H9 (cell line): ENCODE measurements at regions not wholly inside any gene's neighbourhood (a gene's known extent, or its start where the extent isn't known, plus 50 kb on each side); places are given as distances from the start of the nearest gene placed in this dataset.

Experiments used
- DNase-seq: peaks from one replicate; pipeline ENCODE4 v3.0.0-alpha.2; 2017
- H2AFZ ChIP-seq: one replicate; pipeline ENCODE4 v1.6.1; 2013; ENCODE audit warnings: mild to moderate bottlenecking, low read length, control low read depth, moderate library complexity
- H2AK5ac ChIP-seq: 2 replicates; pipeline ENCODE4 v1.6.1; 2013; ENCODE audit warnings: low read length, control low read depth, mixed read lengths; ENCODE audit not compliant: insufficient read length
- H2BK120ac ChIP-seq: one replicate; pipeline ENCODE4 v1.6.1; 2013; ENCODE audit warnings: low read depth, mild to moderate bottlenecking, low read length, control low read depth, inconsistent platforms; ENCODE audit not compliant: poor library complexity, severe bottlenecking
- H2BK12ac ChIP-seq: 2 replicates; pipeline ENCODE4 v1.6.1; 2013; ENCODE audit warnings: low read length, control low read depth, mixed read lengths, low read depth; ENCODE audit not compliant: insufficient read length
- H2BK15ac ChIP-seq: 2 replicates; pipeline ENCODE4 v1.6.1; 2013; ENCODE audit warnings: low read depth, low read length, control low read depth
- H2BK20ac ChIP-seq: one replicate; pipeline ENCODE4 v1.6.1; 2013; ENCODE audit warnings: low read depth, mild to moderate bottlenecking, low read length, control low read depth, inconsistent platforms; ENCODE audit not compliant: poor library complexity, severe bottlenecking
- H2BK5ac ChIP-seq: 2 replicates; pipeline ENCODE4 v1.6.1; 2013; ENCODE audit warnings: low read length, control low read depth, mixed read lengths; ENCODE audit not compliant: insufficient read length
- H3K14ac ChIP-seq: 2 replicates; pipeline ENCODE4 v1.6.1; 2013; ENCODE audit warnings: low read length, control low read depth; ENCODE audit not compliant: insufficient read depth
- H3K18ac ChIP-seq: 2 replicates; pipeline ENCODE4 v1.6.1; 2013; ENCODE audit warnings: low read depth, mild to moderate bottlenecking, mixed read lengths, low read length, control low read depth; ENCODE audit not compliant: insufficient read length
- H3K23ac ChIP-seq: 2 replicates; pipeline ENCODE4 v1.6.1; 2013; ENCODE audit warnings: low read length, control low read depth, mixed read lengths, low read depth; ENCODE audit not compliant: insufficient read length
- H3K23me2 ChIP-seq: 2 replicates; pipeline ENCODE4 v1.6.1; 2013; ENCODE audit warnings: low read depth, mild to moderate bottlenecking, mixed read lengths, low read length, control low read depth; ENCODE audit not compliant: insufficient read length, poor library complexity, severe bottlenecking
- H3K27ac ChIP-seq: 2 replicates; pipeline ENCODE4 v1.5.1; 2013; ENCODE audit warnings: low read length, control low read depth, mixed read lengths, low read depth; ENCODE audit not compliant: insufficient read length
- H3K27me3 ChIP-seq: 2 replicates; pipeline ENCODE4 v1.6.1; 2013; ENCODE audit warnings: low read length, control low read depth, inconsistent platforms; ENCODE audit not compliant: insufficient read depth
- H3K4ac ChIP-seq: 2 replicates; pipeline ENCODE4 v1.6.1; 2013; ENCODE audit warnings: low read depth, mild to moderate bottlenecking, control low read depth, inconsistent platforms, low read length, moderate library complexity
- H3K4me1 ChIP-seq: 2 replicates; pipeline ENCODE4 v1.6.1; 2013; ENCODE audit warnings: low read length, control low read depth, inconsistent platforms; ENCODE audit not compliant: insufficient read depth
- H3K4me2 ChIP-seq: 2 replicates; pipeline ENCODE4 v1.6.1; 2013; ENCODE audit warnings: low read length, control low read depth, mixed read lengths; ENCODE audit not compliant: insufficient read length, insufficient read depth
- H3K56ac ChIP-seq: 2 replicates; pipeline ENCODE4 v1.6.1; 2013; ENCODE audit warnings: low read depth, mild to moderate bottlenecking, mixed read lengths, low read length, control low read depth; ENCODE audit not compliant: insufficient read length
- H3K79me1 ChIP-seq: 2 replicates; pipeline ENCODE4 v1.6.1; 2013; ENCODE audit warnings: low read depth, mild to moderate bottlenecking, moderate library complexity, low read length, control low read depth, inconsistent platforms; ENCODE audit not compliant: insufficient read depth, poor library complexity, severe bottlenecking
- H3K79me2 ChIP-seq: 2 replicates; pipeline ENCODE4 v1.6.1; 2013; ENCODE audit warnings: low read length, control low read depth, inconsistent platforms; ENCODE audit not compliant: insufficient read depth
- H3K9ac ChIP-seq: 2 replicates; pipeline ENCODE4 v1.6.1; 2013; ENCODE audit warnings: low read length, control low read depth, mixed read lengths; ENCODE audit not compliant: insufficient read length; ENCODE audit errors: extremely low read depth
- H3K9me3 ChIP-seq: one replicate; pipeline ENCODE4 v1.6.1; 2013; ENCODE audit warnings: low read depth, low read length, inconsistent platforms; ENCODE audit not compliant: control insufficient read depth
- H3T11ph ChIP-seq: one replicate; pipeline ENCODE4 v1.6.1; 2013; ENCODE audit warnings: mild to moderate bottlenecking, low read length, control low read depth, inconsistent platforms
- H4K20me1 ChIP-seq: one replicate; pipeline ENCODE4 v1.6.1; 2013; ENCODE audit not compliant: control insufficient read depth, insufficient read length, insufficient read depth
- H4K5ac ChIP-seq: 2 replicates; pipeline ENCODE4 v1.6.1; 2013; ENCODE audit warnings: low read depth, mild to moderate bottlenecking, mixed read lengths, low read length, control low read depth; ENCODE audit not compliant: insufficient read length
- H4K8ac ChIP-seq: replicated peaks from 2 replicates; pipeline ENCODE4 v1.6.1; 2013; ENCODE audit warnings: low read length, control low read depth, mixed read lengths, low read depth; ENCODE audit not compliant: insufficient read length
- H4K91ac ChIP-seq: 2 replicates; pipeline ENCODE4 v1.6.1; 2013; ENCODE audit warnings: low read depth, mild to moderate bottlenecking, moderate library complexity, mixed read lengths, low read length, control low read depth; ENCODE audit not compliant: insufficient read length
- H3K27ac Mint-ChIP-seq, 3 experiments: 2 replicates in 2 of 3; 3 replicates in 1 of 3; pipeline ENCODE4 v1.8.0; 2020 to 2021; ENCODE audit warnings: mixed read lengths in 3 of 3, mild to moderate bottlenecking in 1 of 3, moderate library complexity in 1 of 3
- H3K27me3 Mint-ChIP-seq: 2 replicates; pipeline ENCODE4 v1.8.0; 2021; ENCODE audit warnings: low read depth, mild to moderate bottlenecking, moderate library complexity, mixed read lengths
- H3K36me3 Mint-ChIP-seq, 3 experiments: 2 replicates in 2 of 3; 3 replicates in 1 of 3; pipeline ENCODE4 v1.8.0; 2020 to 2021; ENCODE audit warnings: low read depth in 3 of 3, mixed read lengths in 3 of 3; ENCODE audit not compliant: insufficient read depth in 1 of 3
- H3K4me1 Mint-ChIP-seq, 2 experiments: 2 replicates each; pipeline ENCODE4 v1.8.0; 2020; ENCODE audit warnings: mixed read lengths in 2 of 2
- H3K4me3 Mint-ChIP-seq, 2 experiments: 2 replicates in 1 of 2; 3 replicates in 1 of 2; pipeline ENCODE4 v1.8.0; 2020 to 2021; ENCODE audit warnings: mild to moderate bottlenecking in 2 of 2, mixed read lengths in 2 of 2, moderate library complexity in 1 of 2
- H3K9me3 Mint-ChIP-seq, 2 experiments: 2 replicates in 1 of 2; 3 replicates in 1 of 2; pipeline ENCODE4 v1.8.0; 2020; ENCODE audit warnings: mild to moderate bottlenecking in 2 of 2, mixed read lengths in 2 of 2, moderate library complexity in 1 of 2
- CTCF ChIP-seq: fragments of 200-600 bp; sonication (generic); conservative IDR thresholded peaks from 3 replicates; pipeline ENCODE4 v1.8.0; 2021; ENCODE audit warnings: antibody characterized with exemption, mild to moderate bottlenecking
- WGBS: extraction: QIAGEN DNeasy Blood & Tissue Kit; methylation state at CpG from one replicate; pipeline ENCODE4 v1.1.7; 2013; ENCODE audit warnings: missing lambda C conversion rate, low lambda C conversion rate, mixed read lengths; ENCODE audit not compliant: insufficient read length; ENCODE audit errors: extremely low coverage; 5-methylcytosine and 5-hydroxymethylcytosine counted together

GRCh38 chr12:83404521-83404920 lies 717.8 kb downstream of the TMTC2 start:
- H4K8ac ChIP-seq, result no peak overlapping the region
- TF ChIP-seq CTCF, result no peak
- H3K36me3 Mint-ChIP-seq, result no peaks in the 10 kb centered on the region; a peak in 1 of 7 replicates
- no peak overlapping the region for H4K5ac ChIP-seq
- H4K20me1 ChIP-seq, result no peaks in the 10 kb centered on the region
- H3K23me2 ChIP-seq, result no peaks in the 10 kb centered on the region
- no peak overlapping the region for H2BK5ac ChIP-seq
- no peak overlapping the region for H3K23ac ChIP-seq
- no peak overlapping the region for H3K27ac ChIP-seq
- H3K79me1 ChIP-seq, result no peaks in the 10 kb centered on the region
- H3K56ac ChIP-seq, result no peak overlapping the region
- H3K9ac ChIP-seq, result no peak overlapping the region
- peaks cover 0 to 4% of the 10 kb centered on the region in 2 experiments; a peak in 2 of 5 replicates for H3K9me3 Mint-ChIP-seq
- H2BK12ac ChIP-seq, result no peak overlapping the region
- no peak overlapping the region for H4K91ac ChIP-seq
- H2AK5ac ChIP-seq, result no peak overlapping the region
- H3T11ph ChIP-seq, result no peak overlapping the region
- no peak overlapping the region for H2BK20ac ChIP-seq
- no CpG with 5 or more reads among the region's 3 CpGs for WGBS
- no peak overlapping the region for H2AFZ ChIP-seq
- no peaks in the 10 kb centered on the region for H3K27me3 ChIP-seq
- no peak overlapping the region for H3K4ac ChIP-seq
- no peaks in the 10 kb centered on the region for H3K27me3 Mint-ChIP-seq
- H3K4me1 ChIP-seq, result no peaks in the 10 kb centered on the region
- H2BK120ac ChIP-seq, result no peak overlapping the region
- no peak overlapping the region for H2BK15ac ChIP-seq
- H3K27ac Mint-ChIP-seq, result no peak overlapping the region
- H3K14ac ChIP-seq, result no peak overlapping the region
- H3K9me3 ChIP-seq, result no peaks in the 10 kb centered on the region
- H3K18ac ChIP-seq, result no peak overlapping the region
- H3K4me2 ChIP-seq, result no peak overlapping the region
- no peaks in the 10 kb centered on the region for H3K79me2 ChIP-seq
- H3K4me1 Mint-ChIP-seq, result peaks cover 2 to 3% of the 10 kb centered on the region in 2 experiments; a peak in 3 of 4 replicates
- no peak overlapping the region for H3K4me3 Mint-ChIP-seq
- DNase-seq, result no peak
